SK-N-SH (cell line): ENCODE measurements at regions not wholly inside any gene's neighbourhood (a gene's known extent, or its start where the extent isn't known, plus 50 kb on each side); places are given as distances from the start of the nearest gene placed in this dataset.

Source experiments
- CTCF ChIA-PET: fragments of 300-600, 350-600 bp; formaldehyde crosslinking; extraction: SDS; loops from one replicate; lab custom pipeline; 2021; lab: Yijun Ruan, JAX
- POLR2A ChIA-PET: fragments of 350-600 bp; sonication (Branson Sonifier 250); formaldehyde crosslinking; extraction: SDS; loops from one replicate; lab custom pipeline; 2020; ENCODE audit warnings: antibody characterized with exemption, inconsistent platforms; lab: Yijun Ruan, JAX
- DNase-seq: peaks from one replicate; pipeline ENCODE4 v3.0.0; 2012
- H2AFZ ChIP-seq: fragments of 200-600 bp; sonication (generic); 2 replicates; pipeline ENCODE4 v1.8.1; 2016; ENCODE audit warnings: antibody characterized with exemption, mild to moderate bottlenecking, low read depth
- H3F3A ChIP-seq: fragments of 200-600 bp; sonication (generic); replicated peaks from 2 replicates; pipeline ENCODE3; 2016; ENCODE audit warnings: antibody characterized with exemption, mild to moderate bottlenecking; ENCODE audit not compliant: insufficient read depth
- H3K27ac ChIP-seq, 2 experiments: fragments of 200-500 bp in 1 of 2; fragments of 200-600 bp in 1 of 2; sonication (Bioruptor generic) in 1 of 2; sonication (generic), shearing (Covaris generic) in 1 of 2; 2 replicates each; pipeline versions ENCODE4 v1.5.1 to v1.6.1; 2014 to 2016; ENCODE audit warnings: low read depth in 2 of 2, inconsistent platforms in 1 of 2, low read length in 1 of 2, mild to moderate bottlenecking in 1 of 2, mixed read lengths in 1 of 2
- H3K27me3 ChIP-seq: fragments of 200-600 bp; sonication (generic), shearing (Covaris generic); 2 replicates; pipeline ENCODE4 v1.6.1; 2016; ENCODE audit warnings: mixed run types; ENCODE audit not compliant: insufficient read depth
- H3K36me3 ChIP-seq, 2 experiments: fragments of 200-500 bp in 1 of 2; fragments of 200-600 bp in 1 of 2; sonication (Bioruptor generic) in 1 of 2; sonication (generic) in 1 of 2; replicated peaks in 1 of 2; 2 replicates each; pipeline versions ENCODE3 to v1.5.1; 2014 to 2016; ENCODE audit warnings: low read length in 1 of 2, mild to moderate bottlenecking in 1 of 2; ENCODE audit not compliant: insufficient read depth in 2 of 2, control insufficient read depth in 1 of 2
- H3K4me1 ChIP-seq, 2 experiments: fragments of 200-500 bp in 1 of 2; fragments of 200-600 bp in 1 of 2; sonication (Bioruptor generic) in 1 of 2; sonication (generic), shearing (Covaris generic) in 1 of 2; 2 replicates each; pipeline versions ENCODE4 v1.5.1 to v1.6.1; 2014 to 2016; ENCODE audit warnings: low read depth in 1 of 2, low read length in 1 of 2, mixed run types in 1 of 2; ENCODE audit not compliant: insufficient read depth in 2 of 2, control insufficient read depth in 1 of 2
- H3K4me2 ChIP-seq: fragments of 200-600 bp; sonication (generic), shearing (Covaris generic); 2 replicates; pipeline ENCODE4 v1.6.1; 2017; ENCODE audit warnings: mixed run types
- H3K4me3 ChIP-seq, 2 experiments: fragments of 200-500 bp in 1 of 2; fragments of 200-600 bp in 1 of 2; sonication (Bioruptor generic) in 1 of 2; sonication (generic), shearing (Covaris generic) in 1 of 2; 2 replicates each; pipeline versions ENCODE4 v1.5.1 to v1.8.1; 2014 to 2016; ENCODE audit warnings: low read depth in 2 of 2, inconsistent platforms in 1 of 2, low read length in 1 of 2, mild to moderate bottlenecking in 1 of 2, mixed read lengths in 1 of 2, moderate library complexity in 1 of 2
- H3K79me2 ChIP-seq: fragments of 200-600 bp; sonication (generic); 2 replicates; pipeline ENCODE4 v1.8.1; 2017; ENCODE audit warnings: mild to moderate bottlenecking; ENCODE audit not compliant: insufficient read depth
- H3K9ac ChIP-seq: fragments of 200-600 bp; sonication (generic); 2 replicates; pipeline ENCODE4 v1.6.1; 2017; ENCODE audit warnings: mixed run types
- H3K9me2 ChIP-seq: fragments of 200-600 bp; sonication (generic); 2 replicates; pipeline ENCODE4 v1.6.1; 2017; ENCODE audit warnings: mixed run types
- H3K9me3 ChIP-seq: fragments of 200-600 bp; sonication (generic); 2 replicates; pipeline ENCODE4 v1.6.1; 2017; ENCODE audit warnings: mixed run types, mild to moderate bottlenecking, moderate library complexity
- H4K20me1 ChIP-seq: fragments of 200-600 bp; sonication (generic); 2 replicates; pipeline ENCODE4 v1.6.1; 2017; ENCODE audit warnings: mild to moderate bottlenecking, mixed run types; ENCODE audit not compliant: insufficient read depth
- CHD2 ChIP-seq: fragments of 150-350 bp; IDR thresholded peaks from 2 replicates; pipeline ENCODE4 v1.6.1; 2018; ENCODE audit warnings: low read length; ENCODE audit not compliant: partially characterized antibody
- EP300 ChIP-seq, 2 experiments: IDR thresholded peaks; 2 replicates each; pipeline versions ENCODE4 v1.4.0 to v1.6.1; 2012; ENCODE audit warnings: borderline replicate concordance in 1 of 2, low read depth in 1 of 2, low read length in 1 of 2
- FOXM1 ChIP-seq: IDR thresholded peaks from 2 replicates; pipeline ENCODE4 v1.4.0; 2012; ENCODE audit warnings: low read depth, mild to moderate bottlenecking
- GABPA ChIP-seq: IDR thresholded peaks from 2 replicates; pipeline ENCODE4 v1.4.0; 2012; ENCODE audit warnings: low read depth, mild to moderate bottlenecking
- GATA2 ChIP-seq: sonication (generic); formaldehyde crosslinking; IDR thresholded peaks from 2 replicates; pipeline ENCODE4 v1.5.0; 2020; ENCODE audit warnings: mild to moderate bottlenecking, missing genetic modification reagents
- JUND ChIP-seq: IDR thresholded peaks from 2 replicates; pipeline ENCODE4 v1.4.0; 2012
- MXI1 ChIP-seq: IDR thresholded peaks from 2 replicates; pipeline ENCODE4 v1.6.1; 2012; ENCODE audit warnings: mild to moderate bottlenecking, low read depth, low read length, improper control_type of control experiment
- NFIC ChIP-seq: IDR thresholded peaks from 2 replicates; pipeline ENCODE4 v1.4.0; 2012; ENCODE audit warnings: borderline replicate concordance
- POLR2AphosphoS5 ChIP-seq: IDR thresholded peaks from 2 replicates; pipeline ENCODE4 v1.6.1; 2012; ENCODE audit warnings: low read depth, low read length
- RAD21 ChIP-seq: IDR thresholded peaks from 2 replicates; pipeline ENCODE4 v1.6.1; 2012; ENCODE audit warnings: mild to moderate bottlenecking, low read length
- RCOR1 ChIP-seq: fragments of 150-350 bp; IDR thresholded peaks from 2 replicates; pipeline ENCODE4 v1.6.1; 2017; ENCODE audit warnings: antibody characterized with exemption, low read length
- RFX5 ChIP-seq: IDR thresholded peaks from 2 replicates; pipeline ENCODE4 v1.6.1; 2012; ENCODE audit warnings: mild to moderate bottlenecking, improper control_type of control experiment, low read length
- TCF12 ChIP-seq: IDR thresholded peaks from 2 replicates; pipeline ENCODE4 v1.4.0; 2012
- TEAD4 ChIP-seq: IDR thresholded peaks from 2 replicates; pipeline ENCODE4 v1.4.0; 2012; ENCODE audit warnings: mild to moderate bottlenecking, borderline replicate concordance; ENCODE audit not compliant: insufficient read depth
- YY1 ChIP-seq: IDR thresholded peaks from 2 replicates; pipeline ENCODE4 v1.4.0; 2012; ENCODE audit warnings: low read depth, mild to moderate bottlenecking
- WGBS: methylation state at CpG from one replicate; pipeline ENCODE4 v1.1.6; 2017; ENCODE audit warnings: low lambda C conversion rate; 5-methylcytosine and 5-hydroxymethylcytosine counted together
- TF ChIP-seq, protein P1 (sequence below): IDR thresholded peaks from 2 replicates; pipeline ENCODE4 v1.4.0; 2012; ENCODE audit warnings: low read depth
- TF ChIP-seq, protein P2 (sequence below): IDR thresholded peaks from 2 replicates; pipeline ENCODE4 v1.4.0; 2012; ENCODE audit warnings: low read depth, borderline replicate concordance
- TF ChIP-seq, protein P3 (sequence below): IDR thresholded peaks from 2 replicates; pipeline ENCODE4 v1.4.0; 2012; ENCODE audit warnings: low read depth, borderline replicate concordance
- TF ChIP-seq, protein P4 (sequence below): fragments of 200-600 bp; sonication (generic); IDR thresholded peaks from 2 replicates; pipeline ENCODE4 v1.6.1; 2017; ENCODE audit warnings: antibody characterized with exemption, mild to moderate bottlenecking, moderate library complexity

DNA sequence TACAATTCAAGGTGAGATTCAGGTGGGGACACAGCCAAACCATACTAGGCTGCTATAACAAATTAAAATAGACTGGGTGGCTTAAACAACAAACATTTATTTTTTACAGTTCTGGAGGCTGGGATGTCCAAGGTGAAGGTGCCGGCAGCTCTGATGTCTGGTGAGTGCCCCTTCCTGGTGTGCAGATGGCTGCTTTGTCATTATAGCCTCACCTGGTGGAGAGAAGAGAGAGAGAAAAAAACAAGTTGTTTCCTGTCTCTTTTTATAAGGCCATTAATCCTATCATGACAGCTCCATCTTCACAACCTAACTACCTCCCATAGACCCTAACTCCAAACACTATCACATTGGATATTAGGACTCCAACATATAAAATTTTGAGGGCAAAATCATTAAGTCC lies 279.7 kb downstream of the ZIC1 start:
- no peaks in the 10 kb centered on the region for H3K9me3 ChIP-seq
- ChIA-PET POLR2A (no interaction called here), CTCF (no interaction called here)
- no peaks in the 10 kb centered on the region for H3K36me3 ChIP-seq
- TF ChIP-seq POLR2AphosphoS5 (no peak), CHD2 (no peak), RAD21 (no peak), NFIC (no peak), EP300 (IDR thresholded peaks at IDR 0.05; ENCODE audit: borderline replicate concordance in 1 of 2, low read depth in 1 of 2, low read length in 1 of 2) (no peak), FOXM1 (no peak), YY1 (no peak), GATA2 (CRISPR knock-in tag) (no peak), JUND (no peak), TEAD4 (no peak), TCF12 (no peak), RCOR1 (no peak), RFX5 (no peak), GABPA (no peak), MXI1 (no peak)
- TF ChIP-seq, protein P1, sequence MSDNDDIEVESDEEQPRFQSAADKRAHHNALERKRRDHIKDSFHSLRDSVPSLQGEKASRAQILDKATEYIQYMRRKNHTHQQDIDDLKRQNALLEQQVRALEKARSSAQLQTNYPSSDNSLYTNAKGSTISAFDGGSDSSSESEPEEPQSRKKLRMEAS = no peak
- TF ChIP-seq, protein P2, sequence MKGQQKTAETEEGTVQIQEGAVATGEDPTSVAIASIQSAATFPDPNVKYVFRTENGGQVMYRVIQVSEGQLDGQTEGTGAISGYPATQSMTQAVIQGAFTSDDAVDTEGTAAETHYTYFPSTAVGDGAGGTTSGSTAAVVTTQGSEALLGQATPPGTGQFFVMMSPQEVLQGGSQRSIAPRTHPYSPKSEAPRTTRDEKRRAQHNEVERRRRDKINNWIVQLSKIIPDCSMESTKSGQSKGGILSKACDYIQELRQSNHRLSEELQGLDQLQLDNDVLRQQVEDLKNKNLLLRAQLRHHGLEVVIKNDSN = no peak
- TF ChIP-seq, protein P3, sequence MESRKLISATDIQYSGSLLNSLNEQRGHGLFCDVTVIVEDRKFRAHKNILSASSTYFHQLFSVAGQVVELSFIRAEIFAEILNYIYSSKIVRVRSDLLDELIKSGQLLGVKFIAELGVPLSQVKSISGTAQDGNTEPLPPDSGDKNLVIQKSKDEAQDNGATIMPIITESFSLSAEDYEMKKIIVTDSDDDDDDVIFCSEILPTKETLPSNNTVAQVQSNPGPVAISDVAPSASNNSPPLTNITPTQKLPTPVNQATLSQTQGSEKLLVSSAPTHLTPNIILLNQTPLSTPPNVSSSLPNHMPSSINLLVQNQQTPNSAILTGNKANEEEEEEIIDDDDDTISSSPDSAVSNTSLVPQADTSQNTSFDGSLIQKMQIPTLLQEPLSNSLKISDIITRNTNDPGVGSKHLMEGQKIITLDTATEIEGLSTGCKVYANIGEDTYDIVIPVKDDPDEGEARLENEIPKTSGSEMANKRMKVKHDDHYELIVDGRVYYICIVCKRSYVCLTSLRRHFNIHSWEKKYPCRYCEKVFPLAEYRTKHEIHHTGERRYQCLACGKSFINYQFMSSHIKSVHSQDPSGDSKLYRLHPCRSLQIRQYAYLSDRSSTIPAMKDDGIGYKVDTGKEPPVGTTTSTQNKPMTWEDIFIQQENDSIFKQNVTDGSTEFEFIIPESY = no peak
- TF ChIP-seq, protein P4, sequence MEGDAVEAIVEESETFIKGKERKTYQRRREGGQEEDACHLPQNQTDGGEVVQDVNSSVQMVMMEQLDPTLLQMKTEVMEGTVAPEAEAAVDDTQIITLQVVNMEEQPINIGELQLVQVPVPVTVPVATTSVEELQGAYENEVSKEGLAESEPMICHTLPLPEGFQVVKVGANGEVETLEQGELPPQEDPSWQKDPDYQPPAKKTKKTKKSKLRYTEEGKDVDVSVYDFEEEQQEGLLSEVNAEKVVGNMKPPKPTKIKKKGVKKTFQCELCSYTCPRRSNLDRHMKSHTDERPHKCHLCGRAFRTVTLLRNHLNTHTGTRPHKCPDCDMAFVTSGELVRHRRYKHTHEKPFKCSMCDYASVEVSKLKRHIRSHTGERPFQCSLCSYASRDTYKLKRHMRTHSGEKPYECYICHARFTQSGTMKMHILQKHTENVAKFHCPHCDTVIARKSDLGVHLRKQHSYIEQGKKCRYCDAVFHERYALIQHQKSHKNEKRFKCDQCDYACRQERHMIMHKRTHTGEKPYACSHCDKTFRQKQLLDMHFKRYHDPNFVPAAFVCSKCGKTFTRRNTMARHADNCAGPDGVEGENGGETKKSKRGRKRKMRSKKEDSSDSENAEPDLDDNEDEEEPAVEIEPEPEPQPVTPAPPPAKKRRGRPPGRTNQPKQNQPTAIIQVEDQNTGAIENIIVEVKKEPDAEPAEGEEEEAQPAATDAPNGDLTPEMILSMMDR = no peak
- H3K9me2 ChIP-seq = no peaks in the 10 kb centered on the region
- no peak overlapping the region for H2AFZ ChIP-seq
- no peak overlapping the region for H3K9ac ChIP-seq
- DNase-seq = no peak
- H3K4me2 ChIP-seq = no peak overlapping the region
- WGBS = 77% methylated on average over 1 of the region's 1 CpG
- no peak overlapping the region for H3K4me3 ChIP-seq
- H4K20me1 ChIP-seq = no peaks in the 10 kb centered on the region
- no peaks in the 10 kb centered on the region for H3F3A ChIP-seq
- no peaks in the 10 kb centered on the region for H3K27me3 ChIP-seq
- H3K4me1 ChIP-seq = no peaks in the 10 kb centered on the region
- H3K27ac ChIP-seq = no peak overlapping the region
- H3K79me2 ChIP-seq = no peaks in the 10 kb centered on the region
